ENCODE measurements at regions not wholly inside any gene's neighbourhood (a gene's known extent, or its start where the extent isn't known, plus 50 kb on each side); places are given as distances from the start of the nearest gene placed in this dataset.
"Not testable (repeated sequence)": the region's sequence is repeated elsewhere in the genome, so short reads cannot be mapped to it uniquely, and the experiment has no call there.

DNA sequence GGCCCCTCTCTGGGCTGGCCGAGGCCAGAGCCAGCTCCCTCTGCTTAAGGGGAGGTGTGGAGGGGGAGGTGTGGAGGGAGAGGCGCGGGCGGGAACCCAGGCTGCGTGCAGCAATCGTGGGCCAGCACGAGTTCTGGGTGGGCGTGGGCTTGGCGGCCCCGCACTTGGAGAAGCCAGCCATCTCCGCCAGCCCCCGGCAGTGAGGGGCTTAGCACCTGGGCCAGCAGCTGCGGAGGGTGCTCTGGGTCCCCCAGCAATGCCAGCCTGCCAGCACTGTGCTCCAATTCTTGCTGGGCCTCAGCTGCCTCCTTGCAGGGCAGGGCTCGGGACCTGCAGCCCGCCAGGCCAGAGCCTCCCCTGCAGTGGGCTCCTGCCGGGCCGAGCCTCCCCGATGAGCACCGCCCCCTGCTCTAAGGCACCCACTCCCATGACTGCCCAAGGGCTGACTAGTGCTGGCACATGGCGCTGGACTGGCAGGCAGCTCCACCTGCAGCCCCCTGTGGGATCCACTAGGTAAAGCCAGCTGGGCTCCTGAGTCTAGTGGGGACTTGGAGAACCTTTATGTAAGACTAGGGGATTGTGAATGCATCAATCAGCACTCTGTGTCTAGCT lies 96.7 kb upstream of the OR9G4 start:
- Histone ChIP-seq H3K9me3 (no peaks in the 10 kb centered on the region), H3K4me1 (no peaks in the 10 kb centered on the region), H3K4me3 (ENCODE audit: low read depth, low read length) (no peak overlapping the region), H3K36me3 (no peaks in the 10 kb centered on the region), H3K27me3 (no peaks in the 10 kb centered on the region)
- no peak for TF ChIP-seq CTCF (IDR thresholded peaks at IDR 0.05; ENCODE audit: low read depth, low read length)
- no peak for DNase-seq

DNA sequence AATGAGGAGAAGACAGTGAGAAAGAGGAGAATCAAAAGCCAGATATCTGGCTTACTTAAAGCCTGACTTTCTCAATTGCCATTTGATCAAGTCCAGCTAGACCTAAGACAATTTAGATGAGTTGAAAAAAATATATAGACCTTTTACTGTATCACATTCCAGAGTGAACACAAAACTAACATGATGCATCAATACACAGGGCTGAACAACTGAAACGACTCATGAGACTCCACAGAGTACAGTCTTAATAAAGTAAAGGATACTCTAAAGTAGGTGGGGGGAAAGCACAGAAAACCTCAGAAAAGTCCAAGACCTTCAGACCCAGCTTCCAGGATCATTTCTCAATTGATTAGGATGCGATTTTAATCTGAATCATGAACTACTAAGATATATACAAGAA lies 95.3 kb upstream of the OR9G4 start:
- no peak for TF ChIP-seq CTCF (IDR thresholded peaks at IDR 0.05; ENCODE audit: low read depth, low read length)
- H3K4me1 ChIP-seq = no peaks in the 10 kb centered on the region
- H3K9me3 ChIP-seq = no peaks in the 10 kb centered on the region
- no peak for DNase-seq
- H3K27me3 ChIP-seq = no peaks in the 10 kb centered on the region
- H3K36me3 ChIP-seq = no peaks in the 10 kb centered on the region
- no peak overlapping the region for H3K4me3 ChIP-seq (ENCODE audit: low read depth, low read length)

DNA sequence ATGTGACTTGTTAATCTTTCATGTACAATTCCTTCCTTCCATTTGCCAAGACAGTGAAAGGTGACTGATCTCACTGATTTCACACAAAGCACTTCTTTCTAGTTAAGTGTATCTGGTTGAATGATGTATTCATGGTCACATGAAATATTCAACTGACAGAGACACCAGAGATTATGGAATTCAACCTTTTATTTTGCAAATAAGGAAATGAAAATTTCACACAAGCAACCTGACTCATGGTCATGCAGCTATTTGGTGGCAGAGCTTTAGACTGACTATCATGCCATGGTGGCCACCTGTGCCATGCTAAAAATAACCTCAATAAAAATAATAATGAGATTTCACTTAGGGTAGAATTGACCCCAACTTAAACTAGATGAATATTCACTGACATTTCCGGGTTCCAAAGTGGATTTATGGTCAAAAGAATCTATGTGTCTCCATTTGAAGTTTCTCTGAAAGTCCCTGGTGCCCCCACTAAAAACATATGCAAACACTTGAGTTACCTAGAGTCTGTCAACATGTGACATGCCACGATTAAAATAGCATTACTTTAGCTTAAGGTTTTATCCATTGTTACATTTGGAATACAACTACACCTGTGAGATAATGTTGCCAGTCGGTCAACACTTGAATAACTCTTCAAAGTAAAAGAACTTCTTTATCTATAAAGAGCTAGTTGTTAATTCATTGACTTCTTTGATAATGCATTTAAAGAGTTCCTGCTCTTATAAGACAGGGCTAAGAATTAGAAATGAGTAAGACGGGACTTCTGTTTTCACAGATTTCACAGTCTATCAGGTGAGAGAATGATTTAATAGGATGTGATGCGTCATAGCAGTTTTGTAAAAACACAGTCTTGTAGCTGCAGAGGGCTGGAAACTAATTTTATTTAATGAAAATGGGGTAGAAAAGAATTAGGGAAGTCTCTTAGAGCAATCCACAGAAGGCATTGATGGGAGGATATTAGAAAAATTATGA lies 94.6 kb upstream of the OR9G4 start:
- no peak for TF ChIP-seq CTCF (IDR thresholded peaks at IDR 0.05; ENCODE audit: low read depth, low read length)
- Histone ChIP-seq H3K4me1 (no peaks in the 10 kb centered on the region), H3K36me3 (no peaks in the 10 kb centered on the region), H3K27me3 (no peaks in the 10 kb centered on the region), H3K4me3 (ENCODE audit: low read depth, low read length) (no peak overlapping the region), H3K9me3 (no peaks in the 10 kb centered on the region)
- no peak for DNase-seq

- Histone ChIP-seq H3K36me3 (no peaks in the 10 kb centered on the region), H3K4me3 (ENCODE audit: low read depth, low read length) (no peak overlapping the region), H3K4me1 (no peaks in the 10 kb centered on the region), H3K9me3 (no peaks in the 10 kb centered on the region), H3K27me3 (no peaks in the 10 kb centered on the region)
- peak; percentile 68 for TF ChIP-seq CTCF (IDR thresholded peaks at IDR 0.05; ENCODE audit: low read depth, low read length)
- peak; percentile 34 for DNase-seq
These were observed 92.8 kb upstream of the OR9G4 start for GRCh38 chr11:56841210-56841810.

GRCh38 chr11:56827357-56827756 lies 78.9 kb upstream of the OR9G4 start:
- not testable (repeated sequence) for H3K4me3 ChIP-seq (ENCODE audit: low read depth, low read length); H3K27me3 ChIP-seq; H3K9me3 ChIP-seq; H3K36me3 ChIP-seq; H3K4me1 ChIP-seq
- DNase-seq = peak; percentile 9

- H3K36me3 ChIP-seq = no peaks in the 10 kb centered on the region
- H3K4me1 ChIP-seq = no peaks in the 10 kb centered on the region
- no peak for TF ChIP-seq CTCF (IDR thresholded peaks at IDR 0.05; ENCODE audit: low read depth, low read length)
- no peaks in the 10 kb centered on the region for H3K27me3 ChIP-seq
- H3K4me3 ChIP-seq (ENCODE audit: low read depth, low read length) = no peak overlapping the region
- DNase-seq = no peak
- H3K9me3 ChIP-seq = no peaks in the 10 kb centered on the region
These were observed 71.4 kb upstream of the OR9G4 start for GRCh38 chr11:56819916-56820315.
